GM18909 (cell line): ENCODE measurements at regions not wholly inside any gene's neighbourhood (a gene's known extent, or its start where the extent isn't known, plus 50 kb on each side); places are given as distances from the start of the nearest gene placed in this dataset.

Source experiments
- ATAC-seq: cut with Tn5 transposase; IDR thresholded peaks from one replicate; pipeline ENCODE4 v1.9.1; 2021; ENCODE audit warnings: mild to moderate bottlenecking; ENCODE audit not compliant: unreplicated experiment, poor library complexity

GRCh38 chr3:22947851-22948250, 255.3 kb upstream of the UBE2E2 start:
- ATAC-seq: no peak

DNA sequence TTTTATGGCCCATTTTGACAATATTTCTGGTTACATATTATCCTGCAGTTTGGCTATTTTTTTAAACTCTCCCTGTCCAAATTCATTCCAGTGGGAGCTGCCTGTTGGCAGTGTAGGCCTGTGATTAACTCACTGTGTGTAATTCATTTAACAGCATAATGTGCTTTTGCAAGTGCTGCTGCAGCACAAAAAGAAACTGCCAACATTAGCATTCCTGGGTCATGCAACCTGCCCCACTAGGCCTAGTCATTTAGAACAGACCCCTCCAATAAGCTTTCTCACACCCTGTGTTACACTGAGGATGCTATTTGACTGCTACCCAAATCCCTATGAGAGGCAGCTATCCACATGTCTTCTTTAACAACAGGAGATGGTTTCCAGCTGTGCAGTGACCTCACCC, 251.2 kb upstream of the UBE2E2 start:
- no peak for ATAC-seq

GRCh38 chr3:22952860-22953259, 250.3 kb upstream of the UBE2E2 start:
- ATAC-seq: no peak

GRCh38 chr3:22959593-22959992, 243.5 kb upstream of the UBE2E2 start:
- ATAC-seq: peak; percentile 88

DNA sequence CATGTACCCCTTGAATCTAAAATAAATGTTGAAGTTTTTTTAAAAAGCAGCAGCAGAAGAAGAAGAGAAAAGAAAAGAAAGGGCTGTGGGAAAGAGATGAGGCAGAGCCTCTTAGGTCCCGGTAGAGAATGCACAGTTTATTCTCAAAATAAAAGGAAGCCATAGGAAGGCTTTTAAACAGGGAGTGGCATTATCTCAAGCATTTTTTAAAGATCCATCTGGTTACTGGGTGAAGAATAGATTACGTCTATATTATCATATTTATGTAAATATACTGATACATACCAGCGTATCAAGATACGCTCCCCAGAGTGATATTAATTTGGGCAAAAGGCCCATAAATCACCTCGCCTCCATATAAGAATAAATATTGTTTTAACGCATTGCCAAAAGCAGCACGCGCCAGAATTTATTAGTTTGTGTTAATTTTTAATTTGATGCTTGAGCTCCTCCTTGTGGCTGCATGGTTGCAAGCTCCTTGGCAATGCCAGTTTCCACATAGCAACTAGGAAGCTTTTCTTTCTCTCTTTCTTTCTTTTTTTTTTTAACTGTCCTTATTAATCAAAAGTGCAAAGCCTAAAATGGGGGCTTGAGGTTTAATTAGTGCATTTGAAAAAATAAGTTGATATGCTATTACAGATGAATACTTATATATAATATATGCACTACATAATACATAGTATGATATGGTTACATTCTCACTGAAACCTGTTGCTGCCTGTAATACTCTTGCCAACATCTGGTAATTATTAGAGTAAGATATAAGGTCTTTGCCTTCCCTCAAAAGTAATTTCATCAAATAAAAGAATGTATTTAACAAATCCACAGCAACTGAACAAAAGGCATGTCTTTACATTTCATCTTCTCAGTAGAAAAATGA, 242.8 kb upstream of the UBE2E2 start:
- ATAC-seq: peak; percentile 52

- no peak for ATAC-seq
Observed at GRCh38 chr3:22962244-22962643, 240.9 kb upstream of the UBE2E2 start.

GRCh38 chr3:22966349-22966748, 236.8 kb upstream of the UBE2E2 start:
- ATAC-seq: peak; percentile 47

DNA sequence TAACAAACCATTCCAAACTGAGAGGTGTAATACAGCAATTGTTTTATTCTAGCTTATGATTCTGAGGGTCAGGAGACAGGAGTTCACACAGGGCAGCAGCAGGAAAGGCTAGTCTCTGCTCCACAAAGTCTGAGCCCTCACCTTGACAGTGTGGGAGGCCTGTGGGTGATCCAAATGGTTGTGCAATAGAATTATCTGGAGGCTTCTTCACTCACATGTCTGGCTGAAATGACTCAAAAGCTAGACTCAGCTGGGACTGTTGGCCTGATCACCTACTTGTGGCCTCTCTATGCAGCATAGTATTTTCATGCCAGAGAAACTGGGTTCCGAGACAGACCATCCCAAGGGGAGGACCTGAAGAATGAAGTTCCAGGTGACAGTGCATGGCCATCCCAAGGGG, 233.9 kb upstream of the UBE2E2 start:
- ATAC-seq: no peak

- no peak for ATAC-seq
Observed at GRCh38 chr3:22971497-22971896, 231.6 kb upstream of the UBE2E2 start.

GRCh38 chr3:22977042-22977441, 226.1 kb upstream of the UBE2E2 start:
- ATAC-seq: no peak

GRCh38 chr3:22977650-22978289, 225.4 kb upstream of the UBE2E2 start:
- peak; percentile 76 for ATAC-seq

- no peak for ATAC-seq
Observed at GRCh38 chr3:22979581-22979980, 223.5 kb upstream of the UBE2E2 start.

GRCh38 chr3:22980346-22980745, 222.8 kb upstream of the UBE2E2 start:
- no peak for ATAC-seq

DNA sequence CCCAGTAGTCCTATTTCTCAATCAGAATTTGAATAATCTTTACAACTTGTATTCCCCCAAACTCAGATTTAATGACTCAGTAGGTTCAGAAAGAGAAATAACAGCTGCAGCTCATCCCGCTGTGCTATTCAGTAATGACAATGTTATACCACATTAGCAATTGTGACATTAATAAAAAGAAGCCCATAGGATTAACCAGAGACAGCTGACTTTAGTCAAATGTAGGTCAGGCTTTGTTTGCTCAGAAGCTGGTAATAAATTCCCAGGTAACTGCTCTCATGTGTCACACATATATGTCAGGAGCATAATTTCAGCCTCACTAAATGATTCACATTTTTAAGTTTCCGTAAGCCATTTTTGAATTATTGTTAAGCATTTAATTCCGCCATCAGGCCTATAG, 222.0 kb upstream of the UBE2E2 start:
- ATAC-seq: no peak

- no peak for ATAC-seq
Observed at GRCh38 chr3:22981861-22982260, 221.3 kb upstream of the UBE2E2 start.

DNA sequence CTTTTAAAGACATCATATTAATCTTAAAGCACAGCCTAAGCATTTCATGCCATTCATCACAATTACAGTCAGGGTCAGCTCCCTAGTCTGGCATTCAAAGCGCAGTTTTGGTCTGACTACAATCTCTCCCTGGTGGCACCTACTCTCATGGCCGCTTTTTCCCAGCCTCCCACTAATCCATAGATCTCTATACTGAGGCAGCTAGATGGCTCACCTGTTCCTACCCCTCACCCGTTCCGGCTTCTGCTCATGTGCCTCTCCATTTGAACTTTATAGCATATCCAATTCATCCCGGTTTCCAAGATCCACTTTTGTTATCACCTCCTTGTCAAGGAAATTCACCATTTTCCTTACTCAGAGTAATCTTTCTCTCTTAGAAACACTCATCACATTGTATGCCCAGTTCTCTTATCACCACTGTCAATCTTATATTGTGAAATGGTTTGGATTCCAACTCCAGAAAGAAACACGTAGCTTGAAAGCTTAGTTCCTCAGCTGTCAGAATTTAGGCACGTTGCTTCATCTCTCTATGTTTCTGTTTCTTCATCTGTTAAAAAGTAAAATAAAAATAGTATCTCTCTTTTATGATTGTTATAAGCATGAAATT, 220.0 kb upstream of the UBE2E2 start:
- ATAC-seq: no peak

DNA sequence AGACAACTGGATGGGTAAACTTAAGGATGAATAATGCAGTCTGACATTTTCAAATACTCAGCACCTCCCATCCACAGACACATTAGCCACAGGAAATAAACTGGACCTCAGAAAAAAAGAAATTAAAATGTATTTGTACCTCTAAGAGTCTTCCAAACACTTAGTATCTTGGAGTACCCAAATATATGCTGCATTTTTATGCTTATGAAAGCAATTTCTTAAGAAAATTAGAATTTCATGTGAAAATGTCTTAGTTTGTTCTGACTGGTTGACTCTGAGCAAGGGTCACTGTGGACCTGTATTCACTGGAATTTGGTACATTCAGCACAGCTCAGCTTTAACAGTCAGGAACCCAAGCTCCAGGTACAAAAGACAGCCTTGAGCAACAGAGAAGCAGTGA, 216.2 kb upstream of the UBE2E2 start:
- no peak for ATAC-seq

DNA sequence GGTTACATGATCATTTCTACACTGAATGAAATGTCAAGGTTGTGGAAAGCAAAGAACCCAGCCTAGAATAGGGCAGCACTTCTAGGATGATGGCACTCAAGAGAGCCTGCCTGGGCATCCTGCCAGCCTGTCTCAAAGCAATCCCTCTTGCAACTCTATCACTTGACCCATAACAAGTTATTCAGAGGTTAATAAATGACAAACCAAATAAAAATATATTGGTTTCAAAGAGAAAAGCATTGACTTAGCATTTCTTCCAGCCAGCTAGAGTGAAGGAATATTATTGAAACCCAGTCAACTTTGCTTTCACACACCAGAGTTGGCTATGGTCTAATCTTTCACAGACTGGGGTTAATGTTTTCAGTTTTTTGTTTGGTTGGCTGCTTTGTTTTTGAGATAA, 214.6 kb upstream of the UBE2E2 start:
- ATAC-seq: no peak

DNA sequence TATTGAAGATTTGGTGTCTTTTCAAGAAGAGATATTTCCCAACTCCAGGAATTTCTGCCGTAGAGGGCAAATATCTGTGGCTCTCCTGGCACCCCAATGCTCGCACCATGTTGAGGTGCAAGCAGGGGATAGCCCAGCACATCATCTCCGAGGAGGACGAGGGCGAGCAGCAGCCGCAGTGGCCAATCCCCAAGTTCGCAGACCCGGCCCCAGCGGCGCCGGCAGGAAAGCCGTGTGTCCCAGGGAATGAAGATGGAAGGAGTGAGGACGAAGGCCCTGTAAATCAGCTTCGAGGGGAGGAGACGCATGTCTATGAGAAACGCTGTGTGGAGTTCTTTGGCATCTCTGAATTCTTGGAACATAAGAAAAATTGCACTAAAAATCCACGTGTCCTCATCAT, 213.4 kb upstream of the UBE2E2 start:
- no peak for ATAC-seq

- ATAC-seq: no peak
Observed at GRCh38 chr3:22990291-22991200, 212.6 kb upstream of the UBE2E2 start.
